NCI-H526 treated with DMSO at 0.1 percent for 48 hours (cell line): ENCODE measurements at regions not wholly inside any gene's neighbourhood (a gene's known extent, or its start where the extent isn't known, plus 50 kb on each side); places are given as distances from the start of the nearest gene placed in this dataset.
"Not testable (repeated sequence)": the region's sequence is repeated elsewhere in the genome, so short reads cannot be mapped to it uniquely, and the experiment has no call there.

Experiments used
- DNase-seq: peaks from one replicate; lab custom pipeline; 2025; lab: John Stamatoyannopoulos, UW

GRCh38 chr2:223294756-223295155, 242.8 kb downstream of the KCNE4 start:
- DNase-seq = no peak

- DNase-seq = peak; percentile 49
These were observed 245.8 kb downstream of the KCNE4 start for GRCh38 chr2:223297788-223298187.

DNA sequence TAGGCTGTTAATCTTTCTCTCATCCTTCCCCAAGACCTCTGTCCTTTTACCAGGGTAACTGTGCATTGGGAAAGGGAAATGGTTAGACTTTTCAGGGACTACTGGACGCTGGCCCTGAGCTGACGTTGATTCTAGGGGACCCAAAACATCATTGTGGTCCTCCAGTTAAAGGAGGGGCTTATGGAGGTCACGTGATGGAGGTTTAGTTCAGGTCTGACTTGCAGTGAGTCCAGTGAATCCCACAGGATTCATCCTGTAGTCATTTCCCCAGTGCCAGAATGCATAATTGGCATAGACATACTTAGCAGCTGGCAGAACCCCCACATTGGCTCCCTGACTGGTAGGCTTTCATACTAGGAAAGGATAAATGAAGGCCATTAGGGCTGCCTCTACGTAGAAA, 246.3 kb downstream of the KCNE4 start:
- not testable (repeated sequence) for DNase-seq

DNA sequence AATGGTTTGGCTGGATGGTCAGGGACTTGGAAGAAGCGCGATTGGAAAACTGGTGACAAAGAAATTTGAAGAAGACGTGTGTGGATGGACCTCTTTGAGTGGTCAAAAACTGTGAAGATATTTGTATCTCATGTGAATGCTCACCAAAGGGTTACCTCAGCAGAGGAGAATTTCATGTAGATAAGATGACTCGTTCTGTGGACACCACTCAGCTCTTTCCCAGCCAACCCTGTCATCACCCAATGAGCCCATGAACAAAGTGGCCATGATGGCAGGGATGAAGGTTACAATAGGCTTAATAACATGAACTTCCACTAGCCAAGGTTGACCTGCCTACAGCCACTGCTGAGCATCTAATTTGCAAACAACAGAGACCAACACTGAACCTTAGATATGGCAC, 248.3 kb downstream of the KCNE4 start:
- DNase-seq = no peak

- no peak for DNase-seq
These were observed 254.4 kb downstream of the KCNE4 start for GRCh38 chr2:223306371-223306770.

DNA sequence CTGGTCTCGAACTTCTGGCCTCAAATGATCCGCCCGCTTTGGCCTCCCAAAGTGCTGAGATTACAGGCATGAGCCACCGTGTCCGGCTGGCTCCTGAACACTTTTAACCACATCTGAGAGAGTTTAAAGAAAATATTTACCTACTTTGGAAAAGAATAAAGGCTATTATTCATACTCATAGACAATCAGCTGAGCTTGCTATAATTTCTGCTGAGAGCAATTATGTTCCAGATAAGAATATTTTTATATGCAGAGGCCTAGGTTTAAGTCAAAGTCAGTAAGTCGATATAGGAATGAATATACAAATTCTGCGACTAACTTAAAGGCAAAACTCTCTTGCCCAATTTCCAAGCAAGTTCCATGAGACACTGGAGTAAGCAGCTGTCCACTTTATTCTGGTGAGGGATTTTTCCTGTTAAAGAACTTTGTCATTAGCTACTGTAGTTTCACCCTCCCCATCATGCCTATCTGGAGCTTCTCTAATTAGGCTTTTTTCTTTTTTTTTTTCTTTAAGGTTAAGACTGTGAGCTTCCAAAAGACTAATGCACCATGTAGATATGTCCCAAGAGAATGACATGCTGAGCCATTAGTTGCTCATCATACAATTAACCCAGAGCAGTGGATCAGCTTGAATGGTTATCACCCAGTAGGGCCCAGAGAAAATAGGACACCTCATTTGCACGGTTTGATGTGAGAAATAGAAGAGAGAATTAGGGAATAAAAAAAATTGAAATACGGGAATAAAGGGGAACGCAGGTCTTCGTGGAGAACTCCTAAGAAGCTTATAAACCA, 260.1 kb downstream of the KCNE4 start:
- no peak for DNase-seq

- no peak for DNase-seq
These were observed 261.1 kb downstream of the KCNE4 start for GRCh38 chr2:223313101-223313500.

DNA sequence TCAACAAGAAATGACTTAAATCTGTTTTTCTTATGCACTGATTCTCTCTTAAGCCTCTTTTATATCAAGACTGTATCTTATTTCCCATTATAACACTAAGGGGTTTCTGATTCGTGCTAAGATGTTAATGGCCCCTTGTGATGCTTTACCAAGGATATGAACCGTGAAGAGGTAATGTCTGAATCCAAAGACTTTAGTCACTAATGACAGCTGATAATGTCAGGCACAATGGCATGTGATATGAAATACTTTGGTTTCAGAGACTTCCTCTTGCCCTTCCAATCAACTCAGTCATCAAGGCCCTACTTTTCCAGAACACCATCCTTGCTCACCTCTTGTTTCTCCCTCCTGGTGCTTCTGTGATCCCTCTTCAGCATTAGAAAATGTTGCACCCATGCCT, 262.8 kb downstream of the KCNE4 start:
- no peak for DNase-seq

- no peak for DNase-seq
These were observed 263.8 kb downstream of the KCNE4 start for GRCh38 chr2:223315813-223316212.

- no peak for DNase-seq
These were observed 264.4 kb downstream of the KCNE4 start for GRCh38 chr2:223316342-223316741.

DNA sequence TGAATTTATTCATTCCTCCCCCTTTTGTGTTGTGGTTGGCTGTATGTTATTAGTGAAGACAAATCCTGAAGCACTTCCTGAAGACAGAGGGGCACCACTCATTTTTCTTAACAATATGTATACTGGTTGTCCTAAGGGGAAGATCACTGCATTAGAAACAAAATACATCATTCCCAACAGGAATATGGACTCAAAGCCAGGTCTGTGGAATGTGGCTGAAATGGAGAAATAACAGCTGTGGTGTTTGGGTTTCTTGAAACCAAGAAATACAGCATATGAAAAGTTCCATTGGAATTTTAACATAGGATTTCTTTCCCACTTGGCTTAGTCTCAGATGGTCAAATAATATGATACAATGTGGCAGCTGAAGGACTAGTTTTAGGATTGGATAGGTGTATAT, 267.6 kb downstream of the KCNE4 start:
- no peak for DNase-seq

DNA sequence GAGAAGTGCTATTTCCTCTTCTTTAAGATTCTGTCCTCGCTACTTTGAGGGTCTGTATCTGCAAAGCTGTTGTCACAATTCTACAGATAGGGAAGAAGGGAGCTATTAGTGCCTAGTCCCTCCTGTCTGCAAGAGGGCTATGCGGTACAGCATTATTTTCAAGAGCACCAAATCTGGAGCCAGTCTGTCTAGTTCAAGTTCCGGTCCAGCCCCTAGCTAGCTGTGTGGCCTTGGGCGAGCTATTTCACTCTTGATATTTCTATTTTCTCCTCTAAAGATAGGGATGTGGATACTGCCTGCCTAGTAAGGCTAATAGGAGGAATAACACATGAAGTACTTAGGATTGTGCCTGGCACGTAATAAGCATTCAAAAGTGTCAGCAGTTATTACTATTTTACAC, 272.4 kb downstream of the KCNE4 start:
- DNase-seq = no peak

- DNase-seq = no peak
These were observed 273.6 kb downstream of the SCG2 start for GRCh38 chr2:223328578-223328977.

DNA sequence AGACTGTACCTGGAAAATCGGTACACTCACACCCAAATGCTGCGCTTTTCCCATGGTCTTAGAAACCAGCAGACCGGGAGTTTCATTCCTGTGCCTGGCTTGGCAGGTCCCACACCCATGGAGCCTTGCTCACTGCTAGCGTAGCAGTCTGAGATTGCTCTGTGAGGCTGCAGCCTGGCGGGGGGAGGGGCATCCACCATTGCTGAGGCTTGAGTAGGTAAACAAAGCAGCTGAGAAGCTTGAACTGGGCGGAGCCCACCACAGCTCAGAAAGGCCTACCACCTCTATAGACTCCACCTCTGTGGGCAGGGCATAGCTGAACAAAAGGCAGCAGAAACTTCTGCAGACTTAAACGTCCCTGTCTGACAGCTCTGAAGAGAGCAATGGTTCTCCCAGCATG, 271.4 kb downstream of the SCG2 start:
- DNase-seq = not testable (repeated sequence)

GRCh38 chr2:223338016-223338415, 264.1 kb downstream of the SCG2 start:
- no peak for DNase-seq

GRCh38 chr2:223357076-223357475, 245.1 kb downstream of the SCG2 start:
- no peak for DNase-seq

DNA sequence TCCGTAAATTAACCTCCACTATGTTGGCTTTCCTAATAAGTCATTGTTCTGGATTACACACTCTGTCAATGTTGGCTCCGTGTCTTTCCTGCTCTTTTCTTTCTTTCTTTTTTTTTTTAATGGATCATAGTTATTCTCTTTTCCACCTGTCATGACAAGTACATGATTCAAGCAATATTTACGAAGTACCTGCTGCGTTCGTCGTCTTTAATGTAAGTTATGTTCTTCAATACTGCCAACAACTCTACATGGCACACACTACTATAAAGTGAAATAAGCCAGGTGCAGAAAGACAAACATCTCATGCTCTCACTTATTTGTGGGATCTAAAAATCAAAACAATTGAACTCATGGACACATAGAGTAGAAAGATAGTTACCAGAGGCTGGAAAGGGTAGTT, 239.1 kb downstream of the SCG2 start:
- no peak for DNase-seq

DNA sequence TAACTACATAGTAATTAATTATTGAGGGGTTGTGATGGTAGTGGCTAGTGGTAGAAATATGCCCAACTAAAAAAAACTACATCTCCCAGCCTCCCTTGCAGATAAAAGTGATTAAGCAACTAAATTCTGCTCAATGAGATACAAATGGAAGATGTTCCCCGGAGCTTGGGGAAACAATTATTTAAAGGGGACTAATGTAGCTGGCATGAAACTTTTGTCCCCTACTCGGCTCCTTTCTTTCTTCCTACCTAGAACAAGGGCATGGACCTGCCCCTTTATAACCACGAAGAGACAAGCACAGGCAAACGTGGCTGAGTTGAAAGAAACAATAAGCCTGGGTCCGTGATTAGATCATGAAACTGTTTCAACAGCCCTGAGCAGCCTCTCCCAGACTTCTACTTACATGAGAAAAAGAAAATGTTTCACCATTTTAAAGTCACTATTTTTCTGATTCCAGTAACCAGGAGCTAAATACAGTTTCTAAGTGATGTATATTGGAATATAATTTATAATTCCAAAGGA, 236.9 kb downstream of the SCG2 start:
- no peak for DNase-seq

DNA sequence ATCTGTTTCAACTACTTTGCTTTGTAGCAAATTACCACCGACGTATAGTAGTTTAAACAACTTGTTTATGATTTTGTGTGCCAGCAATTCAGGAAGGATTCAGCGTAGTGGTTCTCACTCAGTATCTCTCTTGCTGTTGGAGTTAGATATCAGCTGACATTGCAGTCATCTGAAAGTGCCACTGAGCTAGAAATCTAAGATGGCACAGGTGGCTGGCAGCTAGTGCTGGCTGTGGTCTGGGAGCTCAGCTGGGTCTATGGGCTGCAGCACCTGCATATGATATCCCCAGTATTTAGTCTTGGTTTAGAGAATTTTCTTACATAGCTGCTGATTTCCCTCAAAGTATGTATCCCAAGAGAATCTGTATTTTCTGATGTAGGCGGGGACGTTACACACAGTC, 235.6 kb downstream of the SCG2 start:
- DNase-seq = no peak

- no peak for DNase-seq
These were observed 233.7 kb downstream of the SCG2 start for GRCh38 chr2:223368481-223368880.

DNA sequence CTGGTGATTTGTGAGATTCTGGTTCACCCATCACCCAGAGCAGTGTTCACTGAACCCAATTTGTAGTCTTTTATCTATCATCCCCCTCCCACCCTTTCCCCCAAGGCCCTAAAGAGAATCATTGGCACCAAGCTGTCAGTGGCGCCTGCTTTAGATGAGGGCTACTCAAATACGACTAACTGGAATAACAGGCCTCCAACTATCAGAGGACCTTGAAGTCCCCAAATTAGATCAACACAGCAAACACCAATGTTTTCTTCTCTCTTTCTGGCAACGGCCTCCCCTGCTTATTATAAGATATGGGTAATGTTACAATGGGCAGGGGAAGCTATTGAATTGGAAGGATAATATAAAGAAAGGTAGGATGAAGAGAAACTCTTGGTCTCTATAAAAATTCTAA, 232.3 kb downstream of the SCG2 start:
- no peak for DNase-seq

DNA sequence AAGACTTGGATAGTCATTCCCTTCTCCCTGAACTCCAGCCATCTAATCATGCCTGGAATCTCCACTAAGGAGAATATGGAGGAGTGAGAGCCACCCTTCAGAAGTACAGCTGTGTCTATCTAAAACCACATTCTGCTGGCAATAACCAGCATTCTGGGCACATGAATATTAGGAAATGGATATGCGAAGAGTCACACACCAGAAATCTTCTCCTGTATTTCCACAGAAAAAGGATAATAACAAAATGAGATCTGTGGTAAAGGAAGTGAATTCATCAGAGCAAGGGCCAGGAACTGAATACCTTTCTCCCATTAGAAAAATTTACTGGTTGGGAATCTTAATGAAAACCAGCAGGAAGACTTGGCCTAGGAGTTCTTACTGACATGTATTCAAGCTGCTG, 218.8 kb downstream of the SCG2 start:
- DNase-seq = no peak

DNA sequence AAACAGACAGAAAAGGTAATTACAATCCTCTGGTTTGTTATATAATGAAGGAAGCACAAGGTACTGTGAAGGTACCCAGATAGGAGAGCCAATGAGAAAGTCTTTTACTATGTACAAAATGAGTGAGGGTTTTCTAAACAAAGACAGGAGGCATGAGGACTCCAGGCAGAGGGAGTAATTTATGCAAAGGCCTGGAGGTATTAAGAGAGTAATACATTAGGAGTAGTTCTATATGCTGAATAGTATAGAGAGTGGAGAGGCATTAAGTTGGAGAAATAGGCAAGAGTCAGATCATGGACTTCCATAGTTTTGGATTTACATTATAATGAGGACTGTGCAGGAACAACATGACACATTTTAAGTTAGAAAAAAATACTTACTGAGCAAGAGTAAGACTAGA, 216.0 kb downstream of the SCG2 start:
- DNase-seq = no peak

GRCh38 chr2:223386984-223387383, 215.2 kb downstream of the SCG2 start:
- no peak for DNase-seq
